Lung (tissue), 11 donors: ENCODE measurements at regions not wholly inside any gene's neighbourhood (a gene's known extent, or its start where the extent isn't known, plus 50 kb on each side); places are given as distances from the start of the nearest gene placed in this dataset.

ENCODE experiments used
- ATAC-seq: fragments of 200-7000 bp; cut with Tn5 transposase; one replicate; pipeline ENCODE4 v1.9.1; 2020; ENCODE audit warnings: moderate number of reproducible peaks; ENCODE audit not compliant: insufficient read depth, low FRiP score
- DNase-seq, 3 donors: peaks; one replicate each; pipeline ENCODE4 v3.0.0-alpha.2; 2013 to 2017
- H3K27ac ChIP-seq, 2 donors: one replicate each; pipeline ENCODE4 v1.5.1; 2013; ENCODE audit warnings: mild to moderate bottlenecking in 2 of 2, moderate library complexity in 2 of 2, control low read depth in 1 of 2, inconsistent platforms in 1 of 2, low read depth in 1 of 2, low read length in 1 of 2
- H3K27me3 ChIP-seq, 3 donors: one replicate each; pipeline ENCODE4 v1.5.1; 2013; ENCODE audit warnings: low read length in 2 of 3; ENCODE audit not compliant: control insufficient read depth in 3 of 3, insufficient read depth in 3 of 3
- H3K36me3 ChIP-seq, 4 donors: one replicate each; pipeline ENCODE4 v1.5.1; 2013; ENCODE audit warnings: low read length in 4 of 4, mild to moderate bottlenecking in 1 of 4, moderate library complexity in 1 of 4; ENCODE audit not compliant: control insufficient read depth in 4 of 4, insufficient read depth in 4 of 4
- H3K4me1 ChIP-seq, 5 donors: one replicate each; pipeline ENCODE4 v1.5.1; 2013; ENCODE audit warnings: low read length in 5 of 5, mild to moderate bottlenecking in 2 of 5, moderate library complexity in 1 of 5; ENCODE audit not compliant: control insufficient read depth in 5 of 5, insufficient read depth in 5 of 5
- H3K4me3 ChIP-seq: one replicate; pipeline ENCODE4 v1.5.1; 2013; ENCODE audit warnings: mild to moderate bottlenecking, control low read depth, moderate library complexity
- H3K9ac ChIP-seq, 2 donors: one replicate each; pipeline ENCODE4 v1.5.1; 2013; ENCODE audit warnings: low read length in 2 of 2, control low read depth in 1 of 2; ENCODE audit not compliant: insufficient read depth in 1 of 2
- H3K9me3 ChIP-seq, 4 donors: one replicate each; pipeline ENCODE4 v1.5.1; 2013; ENCODE audit warnings: low read length in 3 of 4, mild to moderate bottlenecking in 1 of 4, moderate library complexity in 1 of 4; ENCODE audit not compliant: control insufficient read depth in 4 of 4, insufficient read depth in 3 of 4
- WGBS, 2 donors: extraction: QIAGEN DNeasy Blood & Tissue Kit; methylation state at CpG; one replicate each; pipeline ENCODE4 v1.1.7; 2013; 5-methylcytosine and 5-hydroxymethylcytosine counted together
- TF ChIP-seq, protein P1 (sequence below): IDR thresholded peaks from 2 replicates; pipeline ENCODE4 v1.5.1; 2012; ENCODE audit warnings: mild to moderate bottlenecking; ENCODE audit errors: control extremely low read depth, extremely low read depth
- donor health status: control.
- donor health status: control.
- donor health status: Bipolar disorder and iron deficiency.
- donor health status: healthy.
- donor health status: DM: yes; HTN: yes; CAD: no.

DNA sequence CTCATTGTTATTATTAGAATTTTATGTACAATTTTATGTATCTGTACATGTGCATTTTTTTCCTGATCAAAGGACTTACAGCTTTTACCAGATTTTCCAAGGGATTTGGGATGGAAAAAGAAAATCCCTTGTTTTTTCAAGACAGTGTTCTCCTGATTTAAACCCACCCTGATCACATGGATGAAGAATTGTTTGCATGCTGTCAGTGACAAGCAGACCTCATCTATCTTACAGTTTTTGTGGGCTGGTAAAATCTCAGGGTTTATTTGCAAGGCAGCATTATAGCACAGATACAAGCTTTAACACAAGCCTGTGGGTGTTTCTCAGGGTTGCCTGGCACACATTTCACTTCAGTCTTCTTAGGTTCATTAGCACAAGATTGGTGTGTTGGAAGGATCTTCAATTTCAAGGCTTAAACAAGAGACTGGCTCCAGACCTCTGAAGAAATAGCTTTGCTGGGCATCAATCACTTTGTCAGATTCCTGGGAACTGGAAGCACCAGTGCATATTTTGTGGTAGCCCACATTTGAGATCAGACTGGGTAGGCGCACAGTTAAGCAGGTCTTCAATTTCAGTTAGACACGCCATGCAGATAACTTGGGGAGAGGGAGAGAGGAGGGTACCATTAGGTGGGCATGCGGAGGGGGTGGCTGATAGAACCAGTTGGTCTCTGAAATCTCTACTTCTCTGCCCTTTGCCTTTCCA lies 118.0 kb downstream of the TBX5 start:
- no peak for ATAC-seq

DNA sequence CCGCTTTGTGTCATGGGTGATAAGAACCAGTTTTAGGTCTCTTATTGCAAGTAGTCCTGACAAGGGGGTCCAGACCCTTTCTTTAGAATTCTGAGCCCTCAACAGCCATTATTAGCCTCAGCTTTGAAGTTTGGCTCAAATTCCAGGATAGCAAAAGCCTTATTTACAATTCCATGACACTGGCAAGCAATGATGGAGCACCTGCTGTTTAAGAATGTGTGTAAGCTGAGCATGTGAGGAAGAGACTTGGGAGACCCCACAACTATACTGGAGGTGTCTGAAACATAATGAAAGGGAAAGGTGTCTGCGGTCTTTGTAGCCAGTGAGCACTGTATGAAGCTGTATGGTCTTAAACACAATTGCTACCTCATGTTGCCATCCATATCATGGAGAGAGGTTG lies 119.8 kb downstream of the TBX5 start:
- no peak overlapping the region for H3K4me3 ChIP-seq
- WGBS, 2 donors = 54 to 55% methylated on average over 2 of the region's 2 CpGs
- H3K9me3 ChIP-seq = no peaks in the 10 kb centered on the region
- TF ChIP-seq, protein P1, sequence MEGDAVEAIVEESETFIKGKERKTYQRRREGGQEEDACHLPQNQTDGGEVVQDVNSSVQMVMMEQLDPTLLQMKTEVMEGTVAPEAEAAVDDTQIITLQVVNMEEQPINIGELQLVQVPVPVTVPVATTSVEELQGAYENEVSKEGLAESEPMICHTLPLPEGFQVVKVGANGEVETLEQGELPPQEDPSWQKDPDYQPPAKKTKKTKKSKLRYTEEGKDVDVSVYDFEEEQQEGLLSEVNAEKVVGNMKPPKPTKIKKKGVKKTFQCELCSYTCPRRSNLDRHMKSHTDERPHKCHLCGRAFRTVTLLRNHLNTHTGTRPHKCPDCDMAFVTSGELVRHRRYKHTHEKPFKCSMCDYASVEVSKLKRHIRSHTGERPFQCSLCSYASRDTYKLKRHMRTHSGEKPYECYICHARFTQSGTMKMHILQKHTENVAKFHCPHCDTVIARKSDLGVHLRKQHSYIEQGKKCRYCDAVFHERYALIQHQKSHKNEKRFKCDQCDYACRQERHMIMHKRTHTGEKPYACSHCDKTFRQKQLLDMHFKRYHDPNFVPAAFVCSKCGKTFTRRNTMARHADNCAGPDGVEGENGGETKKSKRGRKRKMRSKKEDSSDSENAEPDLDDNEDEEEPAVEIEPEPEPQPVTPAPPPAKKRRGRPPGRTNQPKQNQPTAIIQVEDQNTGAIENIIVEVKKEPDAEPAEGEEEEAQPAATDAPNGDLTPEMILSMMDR = no peak
- H3K27me3 ChIP-seq = no peaks in the 10 kb centered on the region
- H3K36me3 ChIP-seq = no peaks in the 10 kb centered on the region
- no peak overlapping the region for H3K9ac ChIP-seq
- H3K4me1 ChIP-seq = peaks cover 0 to 2% (median 0%) of the 10 kb centered on the region in 5 donors
- ATAC-seq = no peak
- no peak overlapping the region for H3K27ac ChIP-seq
- DNase-seq = no peak

More for the DNA sequence above, 118.0 kb downstream of the TBX5 start:
- Histone ChIP-seq H3K27me3 (no peaks in the 10 kb centered on the region), H3K36me3 (no peaks in the 10 kb centered on the region), H3K27ac (no peak overlapping the region), H3K4me3 (no peak overlapping the region), H3K4me1 (peaks cover 0 to 2% (median 0%) of the 10 kb centered on the region in 5 donors), H3K9me3 (peaks cover 0 to 3% (median 1%) of the 10 kb centered on the region in 4 donors), H3K9ac (no peak overlapping the region)
- WGBS, 2 donors = 43 to 54% methylated on average over 3 of the region's 3 CpGs
- TF ChIP-seq, protein P1 = no peak
- no peak for DNase-seq

DNA sequence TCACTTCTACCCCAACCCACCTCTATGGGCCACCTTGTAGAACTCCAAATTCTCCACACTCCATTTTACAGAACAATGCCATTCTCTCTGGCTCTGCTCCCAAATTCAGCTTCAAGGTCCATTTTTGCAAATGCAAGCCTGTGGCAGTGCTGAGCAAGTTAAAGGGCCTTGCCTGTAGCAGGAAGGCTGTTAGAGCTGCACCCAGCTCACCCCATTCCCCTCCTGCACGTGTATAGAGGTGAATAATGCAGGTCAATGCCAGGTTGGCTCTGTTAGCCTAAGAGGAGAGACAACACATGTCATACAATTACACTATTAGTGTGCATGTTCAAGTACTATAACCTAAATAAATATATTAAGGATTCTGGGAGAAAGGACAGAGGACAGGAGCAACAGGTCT lies 120.4 kb downstream of the TBX5 start:
- ATAC-seq (no peak), DNase-seq (no peak)
- Histone ChIP-seq H3K36me3 (no peaks in the 10 kb centered on the region), H3K4me3 (no peak overlapping the region), H3K27ac (no peak overlapping the region), H3K9me3 (no peaks in the 10 kb centered on the region), H3K9ac (no peak overlapping the region), H3K27me3 (no peaks in the 10 kb centered on the region), H3K4me1 (peaks cover 0 to 2% (median 0%) of the 10 kb centered on the region in 5 donors)
- TF ChIP-seq, protein P1 = no peak
- WGBS, 2 donors = 14 to 30% methylated on average over 1 of the region's 1 CpG

DNA sequence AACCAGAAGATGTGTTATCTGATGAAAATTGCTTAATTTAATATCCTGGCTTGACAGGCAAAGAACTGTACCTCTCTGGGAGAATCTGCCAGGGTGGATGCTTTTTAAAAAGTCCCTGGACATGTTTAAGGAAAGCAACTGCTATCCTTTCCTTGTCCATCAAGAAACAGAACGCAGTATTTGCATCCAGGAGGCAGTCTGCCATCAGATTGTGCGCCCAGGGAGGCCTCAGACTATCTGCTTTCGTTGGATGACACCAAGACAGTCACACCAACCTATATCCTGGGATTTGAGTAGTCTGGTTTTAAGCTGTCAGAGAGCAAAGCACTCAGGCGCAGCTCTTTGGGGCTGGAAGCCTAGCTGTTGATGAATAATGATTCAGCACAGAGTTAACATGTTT lies 121.9 kb downstream of the TBX5 start:
- TF ChIP-seq, protein P1 = no peak
- WGBS, 2 donors = 73 to 74% methylated on average over 4 of the region's 4 CpGs
- Histone ChIP-seq H3K27me3 (no peaks in the 10 kb centered on the region), H3K4me1 (peaks cover 0 to 2% (median 0%) of the 10 kb centered on the region in 5 donors), H3K4me3 (no peak overlapping the region), H3K27ac (no peak overlapping the region), H3K36me3 (no peaks in the 10 kb centered on the region), H3K9me3 (no peaks in the 10 kb centered on the region), H3K9ac (no peak overlapping the region)
- no peak for ATAC-seq
- DNase-seq = no peak
